Mesenchymal stem cell (in vitro differentiated cells and primary cell): ENCODE measurements at regions not wholly inside any gene's neighbourhood (a gene's known extent, or its start where the extent isn't known, plus 50 kb on each side); places are given as distances from the start of the nearest gene placed in this dataset.

Source experiments
- DNase-seq: peaks from one replicate; pipeline ENCODE4 v3.0.0-alpha.2; 2013
- H2AFZ ChIP-seq: one replicate; pipeline ENCODE4 v1.6.1; 2013; ENCODE audit warnings: low read depth, mild to moderate bottlenecking, control low read depth, inconsistent platforms, low read length, moderate library complexity
- H2AK5ac ChIP-seq: 2 replicates; pipeline ENCODE4 v1.6.1; 2013; ENCODE audit warnings: low read length, moderate library complexity, mild to moderate bottlenecking, inconsistent platforms; ENCODE audit not compliant: severe bottlenecking
- H2BK120ac ChIP-seq: one replicate; pipeline ENCODE4 v1.6.1; 2013; ENCODE audit warnings: low read depth, mild to moderate bottlenecking, inconsistent platforms, low read length, moderate library complexity
- H2BK12ac ChIP-seq, 2 experiments: one replicate each; pipeline ENCODE4 v1.6.1; 2013; ENCODE audit warnings: inconsistent platforms in 2 of 2, low read length in 2 of 2, mild to moderate bottlenecking in 2 of 2, moderate library complexity in 2 of 2, control low read depth in 1 of 2
- H2BK15ac ChIP-seq: one replicate; pipeline ENCODE4 v1.6.1; 2013; ENCODE audit warnings: mild to moderate bottlenecking, low read depth, inconsistent platforms; ENCODE audit not compliant: poor library complexity, severe bottlenecking
- H2BK5ac ChIP-seq: 2 replicates; pipeline ENCODE4 v1.6.1; 2013; ENCODE audit warnings: low read depth, mild to moderate bottlenecking, low read length, control low read depth, inconsistent platforms; ENCODE audit not compliant: poor library complexity, severe bottlenecking
- H3K14ac ChIP-seq, 2 experiments: one replicate each; pipeline ENCODE4 v1.6.1; 2013; ENCODE audit warnings: inconsistent platforms in 2 of 2, low read length in 2 of 2, control low read depth in 1 of 2, mild to moderate bottlenecking in 1 of 2, moderate library complexity in 1 of 2
- H3K18ac ChIP-seq, 2 experiments: one replicate each; pipeline ENCODE4 v1.6.1; 2013; ENCODE audit warnings: inconsistent platforms in 2 of 2, low read length in 2 of 2, control low read depth in 1 of 2, low read depth in 1 of 2, mild to moderate bottlenecking in 1 of 2
- H3K23ac ChIP-seq, 2 experiments: one replicate each; pipeline ENCODE4 v1.6.1; 2013; ENCODE audit warnings: inconsistent platforms in 2 of 2, low read length in 2 of 2, mild to moderate bottlenecking in 2 of 2, moderate library complexity in 2 of 2, control low read depth in 1 of 2
- H3K27ac ChIP-seq: 2 replicates; pipeline ENCODE4 v1.5.1; 2013; ENCODE audit warnings: mild to moderate bottlenecking, moderate library complexity, low read length, control low read depth, inconsistent platforms; ENCODE audit not compliant: poor library complexity, severe bottlenecking
- H3K27me3 ChIP-seq, 2 experiments: 2 replicates each; pipeline versions ENCODE4 v1.6.1 to v1.7.0; 2013; ENCODE audit warnings: low read length in 2 of 2, mild to moderate bottlenecking in 2 of 2, moderate library complexity in 2 of 2, control low read depth in 1 of 2, inconsistent platforms in 1 of 2; ENCODE audit not compliant: control insufficient read depth in 1 of 2, insufficient read depth in 1 of 2
- H3K36me3 ChIP-seq, 2 experiments: 2 replicates each; pipeline versions ENCODE4 v1.6.1 to v1.7.0; 2013; ENCODE audit warnings: low read length in 2 of 2, control low read depth in 1 of 2, inconsistent platforms in 1 of 2, low read depth in 1 of 2, mild to moderate bottlenecking in 1 of 2; ENCODE audit not compliant: insufficient read depth in 2 of 2, control insufficient read depth in 1 of 2
- H3K4ac ChIP-seq, 2 experiments: one replicate each; pipeline ENCODE4 v1.6.1; 2013; ENCODE audit warnings: inconsistent platforms in 2 of 2, low read length in 2 of 2, mild to moderate bottlenecking in 2 of 2, moderate library complexity in 2 of 2, control low read depth in 1 of 2, low read depth in 1 of 2
- H3K4me1 ChIP-seq: 2 replicates; pipeline ENCODE4 v1.6.1; 2013; ENCODE audit warnings: low read depth, low read length, control low read depth; ENCODE audit not compliant: control insufficient read depth, insufficient read depth
- H3K4me2 ChIP-seq: 2 replicates; pipeline ENCODE4 v1.6.1; 2013; ENCODE audit warnings: low read length, mild to moderate bottlenecking, inconsistent platforms; ENCODE audit not compliant: poor library complexity, severe bottlenecking
- H3K4me3 ChIP-seq, 2 experiments: 2 replicates each; pipeline versions ENCODE4 v1.5.1 to v1.7.0; 2013; ENCODE audit warnings: low read length in 2 of 2, mild to moderate bottlenecking in 2 of 2, control low read depth in 1 of 2, low read depth in 1 of 2; ENCODE audit not compliant: insufficient read depth in 1 of 2
- H3K79me1 ChIP-seq: replicated peaks from 2 replicates; pipeline ENCODE4 v1.6.1; 2013; ENCODE audit warnings: mild to moderate bottlenecking, control low read depth, low read length, inconsistent platforms; ENCODE audit not compliant: poor library complexity, severe bottlenecking
- H3K9ac ChIP-seq: 2 replicates; pipeline ENCODE4 v1.7.0; 2013; ENCODE audit warnings: mild to moderate bottlenecking, low read length, moderate library complexity
- H3K9me3 ChIP-seq: 2 replicates; pipeline ENCODE4 v1.7.0; 2013; ENCODE audit warnings: mild to moderate bottlenecking, low read length; ENCODE audit not compliant: control insufficient read depth
- H4K8ac ChIP-seq: one replicate; pipeline ENCODE4 v1.6.1; 2013; ENCODE audit warnings: inconsistent platforms, mild to moderate bottlenecking, low read length, moderate library complexity
- H4K91ac ChIP-seq: one replicate; pipeline ENCODE4 v1.6.1; 2013; ENCODE audit warnings: mild to moderate bottlenecking, low read length, inconsistent platforms
- WGBS: methylation state at CpG from one replicate; pipeline ENCODE4 v1.1.7; 2013; ENCODE audit warnings: mixed read lengths; 5-methylcytosine and 5-hydroxymethylcytosine counted together

DNA sequence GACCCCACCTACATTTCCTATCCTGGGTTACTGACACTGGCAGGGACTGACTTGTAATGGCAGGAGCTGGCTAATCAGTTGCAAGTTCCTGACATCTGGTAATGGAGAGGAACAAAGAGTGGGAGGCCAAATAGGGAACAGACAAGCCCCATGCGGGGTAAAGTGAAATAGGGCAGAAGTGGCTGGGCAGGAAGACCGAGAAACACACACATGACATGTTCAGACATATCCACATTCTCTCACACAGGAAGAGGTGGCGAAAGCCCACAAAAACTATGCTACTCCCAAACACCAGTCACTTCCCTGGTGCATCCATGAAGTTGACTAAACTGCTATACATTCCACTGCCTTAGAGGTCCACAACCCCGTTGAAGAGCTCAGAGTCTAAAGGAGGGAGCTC, 394.1 kb upstream of the TBL1XR1 start:
- WGBS: 72% methylated on average over 4 of the region's 4 CpGs
- H3K4ac ChIP-seq: peak overlapping the region in 1 of 2 experiments; percentile 73

DNA sequence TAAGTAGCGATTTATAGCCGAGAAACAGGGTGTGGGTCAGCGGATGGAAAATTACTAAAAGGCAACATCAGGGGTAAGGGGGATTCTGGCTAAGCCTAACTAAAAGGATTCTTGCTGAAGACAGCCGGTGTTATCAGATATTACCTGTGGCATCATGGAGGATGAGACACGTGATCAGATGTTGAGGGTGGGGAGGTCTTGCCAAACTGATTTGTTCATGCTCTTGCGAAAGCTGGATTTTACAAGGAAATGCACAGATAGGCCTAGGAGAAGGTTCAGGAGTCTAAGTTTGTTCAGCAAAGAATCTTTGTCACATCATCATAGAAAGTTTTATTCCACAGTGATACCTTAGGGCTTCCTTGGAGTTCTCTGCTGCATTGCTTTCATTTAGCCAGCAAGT, 396.8 kb upstream of the TBL1XR1 start:
- DNase-seq: no peak
- Histone ChIP-seq H3K4me2 (no peak overlapping the region), H3K4ac (no peak overlapping the region), H3K36me3 (no peaks in the 10 kb centered on the region), H3K27me3 (no peaks in the 10 kb centered on the region), H2AK5ac (no peak overlapping the region), H3K4me3 (no peak overlapping the region), H2AFZ (no peak overlapping the region), H3K9ac (no peak overlapping the region), H2BK12ac (no peak overlapping the region), H3K14ac (no peak overlapping the region), H2BK120ac (no peak overlapping the region), H3K23ac (no peak overlapping the region), H4K91ac (no peak overlapping the region), H3K27ac (no peak overlapping the region), H2BK15ac (no peak overlapping the region), H3K4me1 (peaks cover 7% of the 10 kb centered on the region), H2BK5ac (no peak overlapping the region), H3K79me1 (no peaks in the 10 kb centered on the region), H4K8ac (no peak overlapping the region), H3K9me3 (no peaks in the 10 kb centered on the region), H3K18ac (no peak overlapping the region)
- 97% methylated on average over 6 of the region's 6 CpGs for WGBS

More for the DNA sequence above, 394.1 kb upstream of the TBL1XR1 start:
- DNase-seq: no peak
- Histone ChIP-seq H3K4me3 (no peak overlapping the region), H2AFZ (no peak overlapping the region), H3K4me2 (no peak overlapping the region), H3K27me3 (no peaks in the 10 kb centered on the region), H2AK5ac (peak overlapping the region; percentile 79), H2BK5ac (peak overlapping the region; percentile 53), H3K23ac (no peak overlapping the region), H3K36me3 (no peaks in the 10 kb centered on the region), H4K8ac (no peak overlapping the region), H2BK15ac (no peak overlapping the region), H3K27ac (no peak overlapping the region), H3K9me3 (no peaks in the 10 kb centered on the region), H2BK120ac (no peak overlapping the region), H4K91ac (no peak overlapping the region), H3K14ac (no peak overlapping the region), H3K9ac (no peak overlapping the region), H3K18ac (peak overlapping the region; percentile 23 to 75), H2BK12ac (peak overlapping the region; percentile 0 to 92), H3K79me1 (no peaks in the 10 kb centered on the region), H3K4me1 (peaks cover 2% of the 10 kb centered on the region)

DNA sequence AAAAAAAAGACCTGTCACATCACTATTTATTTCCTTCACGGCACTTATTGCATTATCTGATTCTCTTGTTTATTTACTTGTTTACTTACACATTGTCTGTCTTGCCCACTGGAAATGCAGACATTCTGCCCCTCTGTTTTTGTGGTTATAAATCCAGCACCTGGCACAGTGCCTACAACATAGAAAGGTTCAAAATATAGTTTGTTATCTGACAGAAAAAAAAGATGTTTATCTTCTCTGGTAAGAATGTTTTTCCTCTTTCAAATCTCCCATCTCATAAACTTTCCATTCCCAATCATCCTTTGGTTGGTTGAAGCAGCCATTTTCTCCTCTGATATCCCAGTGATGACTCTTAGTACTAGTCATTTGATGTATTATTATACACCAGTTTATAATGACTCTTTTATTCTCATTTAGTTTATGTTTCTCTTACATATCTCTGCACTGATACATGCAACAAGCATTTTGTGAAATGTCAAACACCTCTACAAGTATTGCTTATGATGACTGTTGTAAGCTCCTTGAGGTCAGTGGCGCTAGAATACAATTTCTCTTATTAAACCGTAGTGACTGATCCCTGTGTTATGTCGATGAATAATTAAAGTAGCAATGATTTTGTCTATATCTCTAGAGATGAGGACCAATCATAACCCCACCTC, 398.4 kb upstream of the TBL1XR1 start:
- no peak overlapping the region for H2BK15ac ChIP-seq
- H2BK5ac ChIP-seq: no peak overlapping the region
- no peak for DNase-seq
- peaks cover 7% of the 10 kb centered on the region for H3K4me1 ChIP-seq
- no peak overlapping the region for H4K8ac ChIP-seq
- H3K36me3 ChIP-seq: no peaks in the 10 kb centered on the region
- H3K4ac ChIP-seq: no peak overlapping the region
- H2AFZ ChIP-seq: no peak overlapping the region
- H3K18ac ChIP-seq: no peak overlapping the region
- no peak overlapping the region for H2BK120ac ChIP-seq
- H3K27me3 ChIP-seq: no peaks in the 10 kb centered on the region
- H3K4me2 ChIP-seq: no peak overlapping the region
- no peak overlapping the region for H2BK12ac ChIP-seq
- no peak overlapping the region for H3K9ac ChIP-seq
- H3K4me3 ChIP-seq: no peak overlapping the region
- H3K9me3 ChIP-seq: no peaks in the 10 kb centered on the region
- H2AK5ac ChIP-seq: no peak overlapping the region
- H3K14ac ChIP-seq: no peak overlapping the region
- H3K79me1 ChIP-seq: no peaks in the 10 kb centered on the region
- H3K27ac ChIP-seq: no peak overlapping the region
- no peak overlapping the region for H4K91ac ChIP-seq
- 50% methylated on average over 2 of the region's 4 CpGs for WGBS
- no peak overlapping the region for H3K23ac ChIP-seq

DNA sequence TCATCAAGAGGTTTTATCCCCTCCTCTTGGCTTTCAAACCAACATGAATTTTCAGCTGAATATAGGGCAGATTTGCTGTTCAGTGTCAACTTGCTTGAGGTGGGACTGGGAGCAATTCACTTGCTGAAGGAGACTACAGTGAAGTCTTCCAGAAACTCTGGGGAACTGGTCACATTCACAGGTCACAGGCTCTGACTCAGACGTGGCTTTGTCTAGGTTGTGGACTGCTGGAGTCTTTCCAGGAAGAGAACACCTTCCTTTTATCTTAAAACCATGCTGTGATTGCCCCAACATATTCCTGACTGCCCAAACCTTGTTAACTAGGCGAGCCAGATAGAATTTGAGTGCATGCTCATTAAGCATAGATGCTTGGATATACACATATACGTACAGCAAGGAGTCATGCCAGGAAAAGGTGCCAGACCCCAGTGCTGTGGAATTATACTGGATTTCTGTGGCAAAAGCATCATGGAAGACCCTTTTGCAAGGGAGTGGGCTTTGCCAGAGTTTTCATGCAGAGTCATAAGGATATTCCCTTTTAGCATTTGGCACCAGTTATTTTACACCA, 399.1 kb upstream of the TBL1XR1 start:
- no peak overlapping the region for H2AFZ ChIP-seq
- 74% methylated on average over 3 of the region's 3 CpGs for WGBS
- no peak overlapping the region for H4K91ac ChIP-seq
- peak overlapping the region; percentile 18 to 63 for H2BK12ac ChIP-seq
- no peak overlapping the region for H3K4me2 ChIP-seq
- no peak overlapping the region for H3K27ac ChIP-seq
- no peaks in the 10 kb centered on the region for H3K79me1 ChIP-seq
- no peak overlapping the region for H3K9ac ChIP-seq
- no peak for DNase-seq
- H3K4me1 ChIP-seq: peaks cover 7% of the 10 kb centered on the region
- peak overlapping the region; percentile 31 for H2AK5ac ChIP-seq
- peak overlapping the region in 1 of 2 experiments; percentile 52 for H3K18ac ChIP-seq
- H3K23ac ChIP-seq: no peak overlapping the region
- H3K9me3 ChIP-seq: no peaks in the 10 kb centered on the region
- peak overlapping the region; percentile 36 for H4K8ac ChIP-seq
- no peak overlapping the region for H3K14ac ChIP-seq
- H2BK15ac ChIP-seq: no peak overlapping the region
- no peak overlapping the region for H3K4ac ChIP-seq
- H3K36me3 ChIP-seq: no peaks in the 10 kb centered on the region
- peak overlapping the region; percentile 35 for H2BK120ac ChIP-seq
- H3K27me3 ChIP-seq: no peaks in the 10 kb centered on the region
- H3K4me3 ChIP-seq: no peak overlapping the region
- H2BK5ac ChIP-seq: no peak overlapping the region
